IMR-90 (cell line): ENCODE measurements at regions not wholly inside any gene's neighbourhood (a gene's known extent, or its start where the extent isn't known, plus 50 kb on each side); places are given as distances from the start of the nearest gene placed in this dataset.

ENCODE experiments used
- ATAC-seq: fragments of 200-7000 bp; cut with Tn5 transposase; 2 replicates; pipeline ENCODE4 v1.9.1; 2020; ENCODE audit warnings: low read depth, mild to moderate bottlenecking, moderate library complexity
- BruUV-seq: library from RNA; stranded (reverse); fragments of 400-500 nt; replicated peaks from 2 replicates; lab custom pipeline; 2021; lab: Mats Ljungman, UMichigan
- CTCF ChIA-PET: fragments of 300-600 bp; formaldehyde crosslinking; extraction: SDS; loops from one replicate; lab custom pipeline; 2021; ENCODE audit warnings: antibody characterized with exemption; lab: Yijun Ruan, JAX
- POLR2A ChIA-PET: fragments of 300-600 bp; sonication (Branson Sonifier 250); formaldehyde crosslinking; loops from one replicate; lab custom pipeline; 2022; ENCODE audit warnings: antibody characterized with exemption; ENCODE audit not compliant: unreplicated experiment; lab: Charles Lee
- DNase-seq: peaks from one replicate; pipeline ENCODE4 v3.0.0; 2013
- H2AFZ ChIP-seq: replicated peaks from 2 replicates; pipeline ENCODE3; 2013; ENCODE audit warnings: low read length, mild to moderate bottlenecking; ENCODE audit not compliant: poor library complexity
- H2AK5ac ChIP-seq: 2 replicates; pipeline ENCODE4 v1.6.1; 2013; ENCODE audit warnings: low read depth, low read length, inconsistent platforms
- H2AK9ac ChIP-seq: replicated peaks from 2 replicates; pipeline ENCODE3; 2013; ENCODE audit warnings: mild to moderate bottlenecking, low read depth, low read length, moderate library complexity; ENCODE audit not compliant: poor library complexity
- H2BK120ac ChIP-seq: 2 replicates; pipeline ENCODE4 v1.6.1; 2013; ENCODE audit warnings: low read depth, low read length, inconsistent platforms
- H2BK15ac ChIP-seq: 3 replicates; pipeline ENCODE4 v1.6.1; 2013; ENCODE audit warnings: low read depth, low read length, inconsistent platforms
- H2BK20ac ChIP-seq: 2 replicates; pipeline ENCODE4 v1.6.1; 2013; ENCODE audit warnings: low read depth, mild to moderate bottlenecking, inconsistent platforms, low read length, moderate library complexity
- H2BK5ac ChIP-seq: 2 replicates; pipeline ENCODE4 v1.6.1; 2013; ENCODE audit warnings: mild to moderate bottlenecking, low read depth, low read length, inconsistent platforms; ENCODE audit not compliant: poor library complexity, severe bottlenecking
- H3K14ac ChIP-seq: replicated peaks from 2 replicates; pipeline ENCODE4 v1.6.1; 2013; ENCODE audit warnings: low read depth, low read length, inconsistent platforms
- H3K18ac ChIP-seq: 2 replicates; pipeline ENCODE4 v1.6.1; 2013; ENCODE audit warnings: low read depth, low read length, control low read depth
- H3K23ac ChIP-seq: 2 replicates; pipeline ENCODE4 v1.6.1; 2013; ENCODE audit warnings: low read depth, low read length, inconsistent platforms
- H3K27ac ChIP-seq: 2 replicates; pipeline ENCODE4 v1.5.1; 2013; ENCODE audit warnings: mild to moderate bottlenecking, control low read depth, low read length; ENCODE audit not compliant: insufficient read depth
- H3K27me3 ChIP-seq: 2 replicates; pipeline ENCODE4 v1.6.1; 2013; ENCODE audit warnings: low read length; ENCODE audit not compliant: control insufficient read depth, insufficient read depth
- H3K36me3 ChIP-seq: 2 replicates; pipeline ENCODE4 v1.6.1; 2013; ENCODE audit warnings: low read length, mixed read lengths; ENCODE audit not compliant: control insufficient read depth, insufficient read depth
- H3K4ac ChIP-seq: 2 replicates; pipeline ENCODE4 v1.6.1; 2013; ENCODE audit warnings: low read depth, low read length, inconsistent platforms
- H3K4me1 ChIP-seq: 2 replicates; pipeline ENCODE4 v1.6.1; 2013; ENCODE audit warnings: low read length, mixed read lengths; ENCODE audit not compliant: control insufficient read depth, insufficient read depth
- H3K4me2 ChIP-seq: 2 replicates; pipeline ENCODE4 v1.6.1; 2013; ENCODE audit warnings: low read depth, mild to moderate bottlenecking, control low read depth, low read length, moderate library complexity
- H3K4me3 ChIP-seq: 2 replicates; pipeline ENCODE4 v1.5.1; 2013; ENCODE audit warnings: low read depth, mild to moderate bottlenecking, control low read depth, low read length, moderate library complexity; ENCODE audit not compliant: insufficient read depth
- H3K56ac ChIP-seq: 2 replicates; pipeline ENCODE4 v1.6.1; 2013; ENCODE audit warnings: low read length, inconsistent platforms; ENCODE audit not compliant: insufficient read depth; ENCODE audit errors: extremely low read depth
- H3K79me1 ChIP-seq, 2 experiments: 2 replicates each; pipeline ENCODE4 v1.6.1; 2013; ENCODE audit warnings: low read length in 2 of 2, inconsistent platforms in 1 of 2, low read depth in 1 of 2
- H3K9ac ChIP-seq: 2 replicates; pipeline ENCODE4 v1.6.1; 2013; ENCODE audit warnings: low read depth, low read length, control low read depth
- H3K9me1 ChIP-seq: 2 replicates; pipeline ENCODE4 v1.6.1; 2013; ENCODE audit warnings: low read length, inconsistent platforms; ENCODE audit not compliant: insufficient read depth
- H3K9me3 ChIP-seq: 2 replicates; pipeline ENCODE4 v1.6.1; 2013; ENCODE audit warnings: low read length; ENCODE audit not compliant: control insufficient read depth, insufficient read depth
- H4K20me1 ChIP-seq: 2 replicates; pipeline ENCODE4 v1.6.1; 2013; ENCODE audit warnings: low read length, inconsistent platforms; ENCODE audit not compliant: insufficient read depth
- H4K5ac ChIP-seq: 2 replicates; pipeline ENCODE4 v1.6.1; 2013; ENCODE audit warnings: mild to moderate bottlenecking, low read depth, low read length, control low read depth
- H4K8ac ChIP-seq, 2 experiments: 2 replicates each; pipeline ENCODE4 v1.6.1; 2013; ENCODE audit warnings: low read depth in 2 of 2, low read length in 2 of 2, control low read depth in 1 of 2, inconsistent platforms in 1 of 2
- H4K91ac ChIP-seq: 2 replicates; pipeline ENCODE4 v1.6.1; 2013; ENCODE audit warnings: low read depth, low read length, inconsistent platforms; ENCODE audit not compliant: insufficient read depth
- BHLHE40 ChIP-seq: fragments of 150-350 bp; IDR thresholded peaks from 2 replicates; pipeline ENCODE4 v1.6.1; 2016; ENCODE audit warnings: mild to moderate bottlenecking, low read depth, low read length
- CEBPB ChIP-seq: IDR thresholded peaks from 2 replicates; pipeline ENCODE4 v1.6.1; 2012; ENCODE audit warnings: low read depth, low read length, improper control_type of control experiment
- CHD1 ChIP-seq: IDR thresholded peaks from 2 replicates; pipeline ENCODE4 v1.6.1; 2012; ENCODE audit warnings: low read depth, low read length, improper control_type of control experiment
- CTCF ChIP-seq: conservative IDR thresholded peaks from 2 replicates; pipeline ENCODE4 v1.5.1; 2012; ENCODE audit warnings: mild to moderate bottlenecking, low read depth, low read length, improper control_type of control experiment
- ELK1 ChIP-seq: fragments of 150-350 bp; IDR thresholded peaks from 2 replicates; pipeline ENCODE4 v1.6.1; 2016; ENCODE audit warnings: low read depth, mild to moderate bottlenecking, low read length, moderate library complexity, borderline replicate concordance
- FOS ChIP-seq: fragments of 150-350 bp; IDR thresholded peaks from 2 replicates; pipeline ENCODE4 v1.6.1; 2016; ENCODE audit warnings: low read depth, low read length
- MAFK ChIP-seq: IDR thresholded peaks from 2 replicates; pipeline ENCODE4 v1.6.1; 2012; ENCODE audit warnings: low read depth, low read length, improper control_type of control experiment
- MAZ ChIP-seq: IDR thresholded peaks from 2 replicates; pipeline ENCODE4 v1.6.1; 2012; ENCODE audit warnings: low read depth, mild to moderate bottlenecking, low read length, improper control_type of control experiment, moderate library complexity, borderline replicate concordance
- MXI1 ChIP-seq: IDR thresholded peaks from 2 replicates; pipeline ENCODE4 v1.6.1; 2012; ENCODE audit warnings: low read depth, mild to moderate bottlenecking, low read length, moderate library complexity, borderline replicate concordance
- NFE2L2 ChIP-seq: fragments of 150-350 bp; IDR thresholded peaks from 2 replicates; pipeline ENCODE4 v1.6.1; 2016; ENCODE audit warnings: low read depth, mild to moderate bottlenecking, low read length
- POLR2A ChIP-seq: IDR thresholded peaks from 2 replicates; pipeline ENCODE4 v1.6.1; 2012; ENCODE audit warnings: mild to moderate bottlenecking, low read depth, low read length
- RAD21 ChIP-seq: IDR thresholded peaks from 2 replicates; pipeline ENCODE4 v1.6.1; 2012; ENCODE audit warnings: low read length, improper control_type of control experiment
- RFX5 ChIP-seq: IDR thresholded peaks from 2 replicates; pipeline ENCODE4 v1.8.0; 2012; ENCODE audit warnings: low read depth, mild to moderate bottlenecking, low read length, moderate library complexity
- SMC3 ChIP-seq: fragments of 150-350 bp; IDR thresholded peaks from 2 replicates; pipeline ENCODE4 v1.6.1; 2016; ENCODE audit warnings: low read depth, mild to moderate bottlenecking, antibody characterized with exemption, low read length, moderate library complexity
- USF2 ChIP-seq: fragments of 150-350 bp; IDR thresholded peaks from 2 replicates; pipeline ENCODE4 v1.6.1; 2017; ENCODE audit warnings: mild to moderate bottlenecking, antibody characterized with exemption, low read length, low read depth
- WGBS, 2 experiments: methylation state at CpG; one replicate each; pipeline versions ENCODE4 v1.1.5 to v1.1.7; 2013; ENCODE audit warnings: missing lambda C conversion rate in 2 of 2; ENCODE audit not compliant: insufficient read length in 1 of 2; ENCODE audit errors: extremely low coverage in 2 of 2; 5-methylcytosine and 5-hydroxymethylcytosine counted together
- dilution Hi-C: fragments of 300-500 bp; cut with HindIII; formaldehyde crosslinking; loops from one replicate; pipeline ENCODE4 v1.14.3; 2018; ENCODE audit warnings: low sequenced_read_pairs; ENCODE audit not compliant: unreplicated experiment
- in situ Hi-C: fragments of 300-500 bp; cut with MboI; formaldehyde crosslinking; loops from 3 replicates; pipeline ENCODE4 v1.14.3; 2019; ENCODE audit warnings: low sequenced_read_pairs, inconsistent platforms, mixed read lengths
- intact Hi-C: fragments of 100-400 bp; cut with micrococcal nuclease; formaldehyde crosslinking; loops from 2 replicates; pipeline ENCODE4 v1.10.0; 2022

- BruUV-seq: no TSS peak
- Histone ChIP-seq H2AK5ac (no peak overlapping the region), H4K8ac (no peak overlapping the region), H2AFZ (no peak overlapping the region), H3K36me3 (no peaks in the 10 kb centered on the region), H3K4me3 (no peak overlapping the region), H3K9ac (no peak overlapping the region), H2BK120ac (no peak overlapping the region), H3K27ac (no peak overlapping the region), H3K18ac (no peak overlapping the region), H4K5ac (no peak overlapping the region), H3K14ac (no peak overlapping the region), H3K4me2 (no peak overlapping the region), H4K20me1 (no peaks in the 10 kb centered on the region), H3K23ac (no peak overlapping the region), H3K9me1 (no peaks in the 10 kb centered on the region), H3K79me1 (no peaks in the 10 kb centered on the region), H3K4ac (no peak overlapping the region), H2AK9ac (no peak overlapping the region), H4K91ac (no peak overlapping the region), H3K9me3 (peaks cover 6% of the 10 kb centered on the region; the same call in 1 of the 2 replicates), H2BK20ac (no peak overlapping the region), H3K27me3 (no peaks in the 10 kb centered on the region), H2BK15ac (no peak overlapping the region), H3K56ac (no peak overlapping the region), H2BK5ac (no peak overlapping the region), H3K4me1 (no peaks in the 10 kb centered on the region)
- in situ Hi-C loops (no loop called here), dilution Hi-C loops (no loop called here), intact Hi-C loops (no loop called here)
- no peak for ATAC-seq
- TF ChIP-seq RFX5: no peak
- TF ChIP-seq USF2: no peak
- TF ChIP-seq POLR2A: no peak
- no peak for TF ChIP-seq MXI1
- no peak for TF ChIP-seq BHLHE40
- no peak for TF ChIP-seq NFE2L2
- TF ChIP-seq SMC3: no peak
- TF ChIP-seq MAFK: no peak
- no peak for TF ChIP-seq CHD1
- TF ChIP-seq CTCF: no peak
- TF ChIP-seq CEBPB: no peak
- TF ChIP-seq MAZ: no peak
- TF ChIP-seq FOS: no peak
- no peak for TF ChIP-seq RAD21
- no peak for TF ChIP-seq ELK1
- no peak for DNase-seq
- ChIA-PET CTCF (no interaction called here), POLR2A (no interaction called here)
- no CpG with 5 or more reads among the region's 1 CpG for WGBS, 2 experiments
Measured at GRCh38 chr4:34854451-34854850, 1389.9 kb downstream of the ARAP2 start.
